Caco-2 (cell line): ENCODE measurements at regions not wholly inside any gene's neighbourhood (a gene's known extent, or its start where the extent isn't known, plus 50 kb on each side); places are given as distances from the start of the nearest gene placed in this dataset.

Source experiments
- BruUV-seq: library from RNA; stranded (reverse); fragments of 400-500 nt; replicated peaks from 2 replicates; lab custom pipeline; 2021; lab: Mats Ljungman, UMichigan
- CTCF ChIA-PET: fragments of 300-600 bp; sonication (Branson Sonifier 250); formaldehyde crosslinking; loops from one replicate; lab custom pipeline; 2022; ENCODE audit warnings: antibody characterized with exemption; lab: Charles Lee
- POLR2A ChIA-PET: fragments of 300-600 bp; sonication (Branson Sonifier 250); formaldehyde crosslinking; loops from one replicate; lab custom pipeline; 2022; ENCODE audit warnings: antibody characterized with exemption; lab: Charles Lee
- DNase-seq, 2 experiments: peaks; one replicate each; pipeline versions ENCODE4 v3.0.0 to v3.0.0-alpha.2; 2020 to 2022
- H3K27me3 ChIP-seq: replicated peaks from 2 replicates; pipeline ENCODE4 v1.6.0; 2011; ENCODE audit warnings: low read length; ENCODE audit not compliant: control insufficient read depth, insufficient read depth
- H3K36me3 ChIP-seq: 2 replicates; pipeline ENCODE4 v1.5.1; 2011; ENCODE audit warnings: low read length; ENCODE audit not compliant: control insufficient read depth, insufficient read depth
- H3K4me1 ChIP-seq: fragments of 250-450 bp; sonication (Bioruptor Pico); 2 replicates; pipeline ENCODE4 v1.5.1; 2020; ENCODE audit warnings: mild to moderate bottlenecking
- H3K4me3 ChIP-seq: 2 replicates; pipeline ENCODE4 v1.5.1; 2011; ENCODE audit warnings: low read depth, mild to moderate bottlenecking, control low read depth, low read length
- H3K9me3 ChIP-seq: fragments of 250-450 bp; sonication (Bioruptor Pico); 2 replicates; pipeline ENCODE4 v1.5.1; 2020; ENCODE audit warnings: mild to moderate bottlenecking, moderate library complexity
- H3K27ac Mint-ChIP-seq: one replicate; pipeline ENCODE4 v1.8.0; 2022; ENCODE audit warnings: mixed read lengths; ENCODE audit not compliant: unreplicated experiment
- H3K27me3 Mint-ChIP-seq: one replicate; pipeline ENCODE4 v1.8.0; 2022; ENCODE audit warnings: mixed read lengths; ENCODE audit not compliant: insufficient read depth, unreplicated experiment
- H3K36me3 Mint-ChIP-seq: one replicate; pipeline ENCODE4 v1.8.0; 2022; ENCODE audit warnings: mild to moderate bottlenecking, mixed read lengths; ENCODE audit not compliant: insufficient read depth, unreplicated experiment
- H3K4me1 Mint-ChIP-seq: one replicate; pipeline ENCODE4 v1.8.0; 2022; ENCODE audit warnings: low read depth, mixed read lengths; ENCODE audit not compliant: unreplicated experiment
- H3K4me3 Mint-ChIP-seq: one replicate; pipeline ENCODE4 v1.8.0; 2022; ENCODE audit warnings: mild to moderate bottlenecking, moderate library complexity, mixed read lengths; ENCODE audit not compliant: unreplicated experiment
- H3K9me3 Mint-ChIP-seq: one replicate; pipeline ENCODE4 v1.8.0; 2022; ENCODE audit warnings: mixed read lengths; ENCODE audit not compliant: unreplicated experiment
- CTCF ChIP-seq, 2 experiments: fragments of 200-600 bp in 1 of 2; IDR thresholded peaks; 1 replicate in 1 of 2; 2 replicates in 1 of 2; pipeline versions ENCODE4 v1.5.1 to v1.8.0; 2011 to 2022; ENCODE audit warnings: antibody characterized with exemption in 1 of 2, control low read depth in 1 of 2, inconsistent platforms in 1 of 2, low read depth in 1 of 2, low read length in 1 of 2, mild to moderate bottlenecking in 1 of 2, moderate library complexity in 1 of 2; ENCODE audit not compliant: insufficient read depth in 1 of 2, severe bottlenecking in 1 of 2, unreplicated experiment in 1 of 2
- intact Hi-C: fragments of 100-400 bp; cut with micrococcal nuclease; formaldehyde crosslinking; loops from one replicate; pipeline ENCODE4 v1.10.0; 2022; ENCODE audit not compliant: unreplicated experiment
- microRNA-seq: library from miRNA; unstranded; fragments of <30 nt; microRNA quantifications from one replicate; pipeline ENCODE4 v1.2.0, GENCODE V29; 2022

GRCh38 chr9:94204174-94204573 is 54.9 kb upstream of the ZNF169 start:
- no peak for DNase-seq
- BruUV-seq: no TSS peak
- Histone ChIP-seq H3K9me3 (no peaks in the 10 kb centered on the region), H3K27me3 (no peaks in the 10 kb centered on the region), H3K36me3 (no peaks in the 10 kb centered on the region), H3K4me3 (no peak overlapping the region), H3K4me1 (no peaks in the 10 kb centered on the region)
- Mint-ChIP-seq H3K36me3 (peaks cover 5% of the 10 kb centered on the region), H3K4me3 (no peak overlapping the region), H3K9me3 (peaks cover 12% of the 10 kb centered on the region), H3K27me3 (no peaks in the 10 kb centered on the region), H3K27ac (no peak overlapping the region), H3K4me1 (no peaks in the 10 kb centered on the region)
- ChIA-PET CTCF (no interaction called here), POLR2A (no interaction called here)
- no peak for TF ChIP-seq CTCF (IDR thresholded peaks at IDR 0.05; ENCODE audit: insufficient read depth in 1 of 2, low read depth in 1 of 2, low read length in 1 of 2, severe bottlenecking in 1 of 2, unreplicated experiment in 1 of 2)
- intact Hi-C loops: no loop called here

- ChIA-PET CTCF (interaction anchor here (0.7 kb wide), 1 partner anchor 267 kb away, joined by 9 read pairs; no protein-coding TSS in a partner anchor), POLR2A (no interaction called here)
- Histone ChIP-seq H3K36me3 (no peaks in the 10 kb centered on the region), H3K27me3 (no peaks in the 10 kb centered on the region), H3K4me3 (no peak overlapping the region), H3K4me1 (no peaks in the 10 kb centered on the region), H3K9me3 (no peaks in the 10 kb centered on the region)
- no peak for TF ChIP-seq CTCF (IDR thresholded peaks at IDR 0.05; ENCODE audit: insufficient read depth in 1 of 2, low read depth in 1 of 2, low read length in 1 of 2, severe bottlenecking in 1 of 2, unreplicated experiment in 1 of 2)
- Mint-ChIP-seq H3K4me1 (no peaks in the 10 kb centered on the region), H3K27me3 (no peaks in the 10 kb centered on the region), H3K9me3 (peaks cover 12% of the 10 kb centered on the region), H3K4me3 (no peak overlapping the region), H3K36me3 (peaks cover 5% of the 10 kb centered on the region), H3K27ac (no peak overlapping the region)
- no TSS peak for BruUV-seq
- DNase-seq: no peak
- intact Hi-C loops: no loop called here
Observed at GRCh38 chr9:94207781-94208180, 51.3 kb upstream of the ZNF169 start.

Small RNAs in the stretch of these regions (microRNA-seq; reads per million reads assigned to microRNA genes)
- gene MIRLET7A1 (187 reads per million, percentile 76 among the genes with 10 or more reads in this experiment), gene MIRLET7D (1,403 reads per million, percentile 90 among the genes with 10 or more reads in this experiment), gene MIRLET7F1 (51.1 reads per million, percentile 66 among the genes with 10 or more reads in this experiment)
